Neural cell (in vitro differentiated cells): ENCODE measurements at regions not wholly inside any gene's neighbourhood (a gene's known extent, or its start where the extent isn't known, plus 50 kb on each side); places are given as distances from the start of the nearest gene placed in this dataset.
"Not testable (repeated sequence)": the region's sequence is repeated elsewhere in the genome, so short reads cannot be mapped to it uniquely, and the experiment has no call there.

ENCODE experiments used
- H2AFZ ChIP-seq: fragments of 200-600, 300-800 bp; sonication (generic), shearing (Covaris generic); 2 replicates; pipeline ENCODE4 v1.6.0; 2014; ENCODE audit warnings: low read depth, mild to moderate bottlenecking, antibody characterized with exemption, low read length, moderate library complexity
- H3F3A ChIP-seq: fragments of 200-600 bp; shearing (Covaris generic); 2 replicates; pipeline ENCODE4 v1.6.1; 2016; ENCODE audit warnings: mild to moderate bottlenecking, moderate library complexity, mixed read lengths, antibody characterized with exemption, low read length; ENCODE audit not compliant: insufficient read depth, poor library complexity, severe bottlenecking
- H3K27ac ChIP-seq: fragments of 200-600, 300-800 bp; sonication (generic), shearing (Covaris generic); 2 replicates; pipeline ENCODE4 v1.5.1; 2014; ENCODE audit warnings: mild to moderate bottlenecking, low read length, moderate library complexity
- H3K27me3 ChIP-seq: fragments of 300-800, 200-600 bp; sonication (generic), shearing (Covaris generic); 2 replicates; pipeline ENCODE4 v1.6.0; 2014; ENCODE audit warnings: mild to moderate bottlenecking, low read depth, low read length, moderate library complexity; ENCODE audit not compliant: insufficient read depth
- H3K36me3 ChIP-seq: fragments of 300-800, 200-600 bp; sonication (generic), shearing (Covaris generic); 2 replicates; pipeline ENCODE4 v1.5.1; 2014; ENCODE audit warnings: mild to moderate bottlenecking, antibody characterized with exemption, low read length, moderate library complexity; ENCODE audit not compliant: insufficient read depth
- H3K4me2 ChIP-seq: fragments of 300-800, 200-600 bp; sonication (generic), shearing (Covaris generic); 2 replicates; pipeline ENCODE4 v1.6.0; 2014; ENCODE audit warnings: mild to moderate bottlenecking, low read length
- H3K4me3 ChIP-seq: fragments of 300-800, 200-600 bp; sonication (generic), shearing (Covaris generic); 2 replicates; pipeline ENCODE4 v1.5.1; 2014; ENCODE audit warnings: mild to moderate bottlenecking, low read length, moderate library complexity
- H3K79me2 ChIP-seq: fragments of 200-600 bp; shearing (Covaris generic); replicated peaks from 2 replicates; pipeline ENCODE4 v1.6.0; 2014; ENCODE audit warnings: mild to moderate bottlenecking, low read length, moderate library complexity; ENCODE audit not compliant: insufficient read depth
- H3K9ac ChIP-seq: fragments of 300-800, 200-600 bp; sonication (generic), shearing (Covaris generic); 2 replicates; pipeline ENCODE4 v1.6.1; 2016; ENCODE audit warnings: mild to moderate bottlenecking, low read length, mixed read lengths
- H3K9me2 ChIP-seq: fragments of 200-600 bp; shearing (Covaris generic); 2 replicates; pipeline ENCODE4 v1.6.1; 2016; ENCODE audit warnings: mild to moderate bottlenecking, low read length, mixed read lengths; ENCODE audit not compliant: insufficient read depth
- H3K9me3 ChIP-seq: fragments of 200-600, 300-800 bp; sonication (generic), shearing (Covaris generic); 2 replicates; pipeline ENCODE4 v1.6.1; 2016; ENCODE audit warnings: mild to moderate bottlenecking, mixed run types, low read length, moderate library complexity, mixed read lengths
- H4K20me1 ChIP-seq: fragments of 200-600 bp; shearing (Covaris generic); 2 replicates; pipeline ENCODE4 v1.6.1; 2016; ENCODE audit warnings: mild to moderate bottlenecking, mixed run types; ENCODE audit not compliant: insufficient read depth
- CTCF ChIP-seq: fragments of 450-650 bp; IDR thresholded peaks from 2 replicates; pipeline ENCODE4 v1.5.1; 2014; ENCODE audit warnings: antibody characterized with exemption, mild to moderate bottlenecking, moderate library complexity; ENCODE audit not compliant: poor library complexity, severe bottlenecking
- EP300 ChIP-seq: fragments of 450-650 bp; conservative IDR thresholded peaks from 2 replicates; pipeline ENCODE4 v1.6.1; 2014; ENCODE audit warnings: antibody characterized with exemption, mild to moderate bottlenecking, moderate library complexity; ENCODE audit not compliant: poor library complexity, severe bottlenecking
- EZH2 ChIP-seq: fragments of 200-600, 300-800 bp; shearing (Covaris generic), sonication (generic); IDR thresholded peaks from 2 replicates; pipeline ENCODE4 v1.6.1; 2014; ENCODE audit warnings: antibody characterized with exemption, low read length, borderline replicate concordance, mild to moderate bottlenecking; ENCODE audit not compliant: insufficient read depth, poor library complexity, severe bottlenecking
- MXI1 ChIP-seq: fragments of 450-650 bp; conservative IDR thresholded peaks from 2 replicates; pipeline ENCODE4 v1.6.1; 2014; ENCODE audit warnings: antibody characterized with exemption, mild to moderate bottlenecking; ENCODE audit not compliant: poor library complexity, severe bottlenecking
- POLR2AphosphoS5 ChIP-seq: IDR thresholded peaks from 2 replicates; pipeline ENCODE4 v1.6.1; 2012
- RAD21 ChIP-seq: fragments of 450-650 bp; conservative IDR thresholded peaks from 2 replicates; pipeline ENCODE4 v1.6.1; 2014; ENCODE audit warnings: antibody characterized with exemption, mild to moderate bottlenecking, moderate library complexity
- REST ChIP-seq: IDR thresholded peaks from 2 replicates; pipeline ENCODE4 v1.6.1; 2012; ENCODE audit warnings: borderline replicate concordance
- SMC3 ChIP-seq: fragments of 450-650 bp; conservative IDR thresholded peaks from 2 replicates; pipeline ENCODE4 v1.6.1; 2014; ENCODE audit warnings: antibody characterized with exemption, mild to moderate bottlenecking, moderate library complexity; ENCODE audit not compliant: poor library complexity
- TAF1 ChIP-seq: IDR thresholded peaks from 2 replicates; pipeline ENCODE4 v1.6.1; 2012; ENCODE audit warnings: low read depth

GRCh38 chr17:70327723-70328122 is 158.4 kb downstream of the KCNJ2 start:
- no peaks in the 10 kb centered on the region for H3K9me2 ChIP-seq
- TF ChIP-seq RAD21: no peak
- TF ChIP-seq SMC3: no peak
- no peak for TF ChIP-seq EZH2

GRCh38 chr17:70329721-70330120 is 160.4 kb downstream of the KCNJ2 start:
- no peak overlapping the region for H3K9ac ChIP-seq
- H3K9me3 ChIP-seq: no peaks in the 10 kb centered on the region
- H3K36me3 ChIP-seq: no peaks in the 10 kb centered on the region
- TF ChIP-seq EP300 (no peak), SMC3 (no peak), TAF1 (no peak), POLR2AphosphoS5 (no peak), CTCF (no peak), MXI1 (no peak), RAD21 (no peak), REST (no peak), EZH2 (no peak)
- no peaks in the 10 kb centered on the region for H3K79me2 ChIP-seq
- no peak overlapping the region for H3K27ac ChIP-seq
- no peaks in the 10 kb centered on the region for H3K27me3 ChIP-seq
- H2AFZ ChIP-seq: no peak overlapping the region
- H3K9me2 ChIP-seq: no peaks in the 10 kb centered on the region
- no peak overlapping the region for H3K4me2 ChIP-seq
- no peaks in the 10 kb centered on the region for H3F3A ChIP-seq
- H4K20me1 ChIP-seq: no peaks in the 10 kb centered on the region
- H3K4me3 ChIP-seq: no peak overlapping the region

More at GRCh38 chr17:70327723-70328122, 158.4 kb downstream of the KCNJ2 start:
- Histone ChIP-seq H3K27me3 (no peaks in the 10 kb centered on the region), H3K9ac (no peak overlapping the region), H3K79me2 (no peaks in the 10 kb centered on the region), H3K27ac (no peak overlapping the region), H3K4me3 (no peak overlapping the region), H4K20me1 (no peaks in the 10 kb centered on the region), H3K36me3 (no peaks in the 10 kb centered on the region), H2AFZ (no peak overlapping the region), H3K4me2 (no peak overlapping the region), H3K9me3 (no peaks in the 10 kb centered on the region), H3F3A (no peaks in the 10 kb centered on the region)

GRCh38 chr17:70331066-70331465 is 161.7 kb downstream of the KCNJ2 start:
- H2AFZ ChIP-seq, H3K9me2 ChIP-seq, H3K79me2 ChIP-seq, H3K9me3 ChIP-seq, H3F3A ChIP-seq, H3K27me3 ChIP-seq, H3K4me3 ChIP-seq, H3K4me2 ChIP-seq, H3K9ac ChIP-seq, H3K36me3 ChIP-seq, H3K27ac ChIP-seq, H4K20me1 ChIP-seq: not testable (repeated sequence)
